ENCODE measurements at regions not wholly inside any gene's neighbourhood (a gene's known extent, or its start where the extent isn't known, plus 50 kb on each side); places are given as distances from the start of the nearest gene placed in this dataset.

DNA sequence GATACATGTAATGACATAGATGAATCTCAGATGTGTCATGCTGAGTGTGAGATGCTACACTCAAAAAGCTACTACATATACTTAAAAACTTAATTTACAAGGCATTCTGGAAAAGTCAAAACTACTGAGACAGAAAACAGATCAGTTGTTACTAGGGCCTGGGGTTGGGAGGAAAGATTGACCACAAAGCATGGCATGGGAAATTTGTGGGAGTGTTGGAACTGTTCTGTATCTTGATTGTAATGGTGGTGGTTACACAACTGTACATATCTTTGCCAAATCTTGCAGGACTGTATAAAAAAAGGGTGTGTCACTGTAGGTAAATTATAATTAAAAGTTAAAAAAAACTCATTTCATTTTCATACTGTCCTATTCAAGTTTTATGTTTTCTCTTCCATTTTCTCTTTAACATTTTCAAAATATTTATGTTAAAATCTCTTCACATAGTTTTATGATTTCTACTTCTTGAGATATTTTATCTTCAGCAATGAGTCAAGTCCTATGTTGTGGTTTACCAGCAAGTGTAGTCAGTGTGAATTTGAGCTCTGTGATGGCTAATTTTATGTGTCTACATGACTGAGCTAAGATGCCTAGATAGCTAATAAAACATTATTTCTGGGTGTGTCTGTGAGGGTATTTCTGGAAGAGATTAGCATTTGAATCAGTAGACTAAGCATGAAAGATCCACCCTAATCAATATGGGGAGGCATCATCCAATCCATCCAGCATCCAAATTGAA is 58.6 kb upstream of the VRK2 start:
- TF ChIP-seq, protein P1, sequence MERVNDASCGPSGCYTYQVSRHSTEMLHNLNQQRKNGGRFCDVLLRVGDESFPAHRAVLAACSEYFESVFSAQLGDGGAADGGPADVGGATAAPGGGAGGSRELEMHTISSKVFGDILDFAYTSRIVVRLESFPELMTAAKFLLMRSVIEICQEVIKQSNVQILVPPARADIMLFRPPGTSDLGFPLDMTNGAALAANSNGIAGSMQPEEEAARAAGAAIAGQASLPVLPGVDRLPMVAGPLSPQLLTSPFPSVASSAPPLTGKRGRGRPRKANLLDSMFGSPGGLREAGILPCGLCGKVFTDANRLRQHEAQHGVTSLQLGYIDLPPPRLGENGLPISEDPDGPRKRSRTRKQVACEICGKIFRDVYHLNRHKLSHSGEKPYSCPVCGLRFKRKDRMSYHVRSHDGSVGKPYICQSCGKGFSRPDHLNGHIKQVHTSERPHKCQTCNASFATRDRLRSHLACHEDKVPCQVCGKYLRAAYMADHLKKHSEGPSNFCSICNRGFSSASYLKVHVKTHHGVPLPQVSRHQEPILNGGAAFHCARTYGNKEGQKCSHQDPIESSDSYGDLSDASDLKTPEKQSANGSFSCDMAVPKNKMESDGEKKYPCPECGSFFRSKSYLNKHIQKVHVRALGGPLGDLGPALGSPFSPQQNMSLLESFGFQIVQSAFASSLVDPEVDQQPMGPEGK (CRISPR knock-in tag; IDR thresholded peaks at IDR 0.05; ENCODE audit: borderline replicate concordance), result no peak
- TF ChIP-seq, protein P2, sequence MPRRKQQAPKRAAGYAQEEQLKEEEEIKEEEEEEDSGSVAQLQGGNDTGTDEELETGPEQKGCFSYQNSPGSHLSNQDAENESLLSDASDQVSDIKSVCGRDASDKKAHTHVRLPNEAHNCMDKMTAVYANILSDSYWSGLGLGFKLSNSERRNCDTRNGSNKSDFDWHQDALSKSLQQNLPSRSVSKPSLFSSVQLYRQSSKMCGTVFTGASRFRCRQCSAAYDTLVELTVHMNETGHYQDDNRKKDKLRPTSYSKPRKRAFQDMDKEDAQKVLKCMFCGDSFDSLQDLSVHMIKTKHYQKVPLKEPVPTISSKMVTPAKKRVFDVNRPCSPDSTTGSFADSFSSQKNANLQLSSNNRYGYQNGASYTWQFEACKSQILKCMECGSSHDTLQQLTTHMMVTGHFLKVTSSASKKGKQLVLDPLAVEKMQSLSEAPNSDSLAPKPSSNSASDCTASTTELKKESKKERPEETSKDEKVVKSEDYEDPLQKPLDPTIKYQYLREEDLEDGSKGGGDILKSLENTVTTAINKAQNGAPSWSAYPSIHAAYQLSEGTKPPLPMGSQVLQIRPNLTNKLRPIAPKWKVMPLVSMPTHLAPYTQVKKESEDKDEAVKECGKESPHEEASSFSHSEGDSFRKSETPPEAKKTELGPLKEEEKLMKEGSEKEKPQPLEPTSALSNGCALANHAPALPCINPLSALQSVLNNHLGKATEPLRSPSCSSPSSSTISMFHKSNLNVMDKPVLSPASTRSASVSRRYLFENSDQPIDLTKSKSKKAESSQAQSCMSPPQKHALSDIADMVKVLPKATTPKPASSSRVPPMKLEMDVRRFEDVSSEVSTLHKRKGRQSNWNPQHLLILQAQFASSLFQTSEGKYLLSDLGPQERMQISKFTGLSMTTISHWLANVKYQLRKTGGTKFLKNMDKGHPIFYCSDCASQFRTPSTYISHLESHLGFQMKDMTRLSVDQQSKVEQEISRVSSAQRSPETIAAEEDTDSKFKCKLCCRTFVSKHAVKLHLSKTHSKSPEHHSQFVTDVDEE (CRISPR knock-in tag; IDR thresholded peaks at IDR 0.05), result no peak
- TF ChIP-seq ZNF8 (CRISPR knock-in tag; IDR thresholded peaks at IDR 0.05) (no peak), SNAI2 (CRISPR knock-in tag; IDR thresholded peaks at IDR 0.05) (no peak), ZNF565 (CRISPR knock-in tag; conservative IDR thresholded peaks at IDR 0.05; ENCODE audit: low read depth) (no peak)
- TF ChIP-seq, protein P3, sequence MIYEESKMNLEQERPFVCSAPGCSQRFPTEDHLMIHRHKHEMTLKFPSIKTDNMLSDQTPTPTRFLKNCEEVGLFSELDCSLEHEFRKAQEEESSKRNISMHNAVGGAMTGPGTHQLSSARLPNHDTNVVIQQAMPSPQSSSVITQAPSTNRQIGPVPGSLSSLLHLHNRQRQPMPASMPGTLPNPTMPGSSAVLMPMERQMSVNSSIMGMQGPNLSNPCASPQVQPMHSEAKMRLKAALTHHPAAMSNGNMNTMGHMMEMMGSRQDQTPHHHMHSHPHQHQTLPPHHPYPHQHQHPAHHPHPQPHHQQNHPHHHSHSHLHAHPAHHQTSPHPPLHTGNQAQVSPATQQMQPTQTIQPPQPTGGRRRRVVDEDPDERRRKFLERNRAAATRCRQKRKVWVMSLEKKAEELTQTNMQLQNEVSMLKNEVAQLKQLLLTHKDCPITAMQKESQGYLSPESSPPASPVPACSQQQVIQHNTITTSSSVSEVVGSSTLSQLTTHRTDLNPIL (CRISPR knock-in tag; IDR thresholded peaks at IDR 0.05; ENCODE audit: low read depth), result no peak

Measured in SK-N-SH treated with all-trans-retinoic acid at 6 μM for 48 hours (cell line).